Umbilical cord (tissue), 1 donor: ENCODE measurements at regions not wholly inside any gene's neighbourhood (a gene's known extent, or its start where the extent isn't known, plus 50 kb on each side); places are given as distances from the start of the nearest gene placed in this dataset.

Source experiments
- DNase-seq: peaks from one replicate; pipeline ENCODE4 v3.0.0-alpha.2; 2015; ENCODE audit warnings: low spot score

DNA sequence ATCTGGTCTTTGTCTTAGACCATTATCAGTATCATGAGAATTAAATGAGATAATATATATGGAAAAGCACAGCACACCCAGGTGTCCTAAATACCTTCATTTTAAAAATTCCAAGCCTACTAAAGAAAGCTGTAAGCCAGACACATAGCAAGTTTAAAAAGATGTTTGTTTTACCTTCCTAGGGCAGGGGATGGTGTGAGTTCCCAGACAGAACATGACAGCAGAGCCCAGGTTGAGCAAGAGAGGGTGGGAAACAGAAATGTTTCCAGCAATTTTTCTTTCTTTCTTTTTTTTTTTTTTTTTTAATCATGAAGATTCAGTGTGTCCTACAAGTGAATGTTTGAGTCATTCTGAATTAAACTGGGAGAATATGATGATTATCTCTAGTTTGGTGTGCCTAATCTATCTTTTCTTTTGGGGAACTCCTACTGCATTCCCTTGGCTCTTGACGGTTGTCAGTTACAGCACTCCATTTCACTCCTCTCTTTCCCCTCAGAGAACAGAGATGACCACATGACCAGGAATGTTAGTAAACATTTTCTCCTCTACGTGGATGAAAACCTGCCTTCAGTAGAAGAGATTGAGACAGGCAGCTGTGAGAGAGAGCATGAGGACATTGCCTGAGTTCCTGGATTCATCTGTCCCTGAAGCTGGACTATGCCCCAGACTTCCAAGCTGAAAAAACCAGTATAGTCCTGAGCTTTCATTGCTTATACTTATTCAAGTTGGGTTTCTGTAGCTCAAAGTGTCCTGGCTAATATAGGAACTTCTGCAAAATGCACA, 54.5 kb upstream of the ARL14 start:
- DNase-seq, result no peak

DNA sequence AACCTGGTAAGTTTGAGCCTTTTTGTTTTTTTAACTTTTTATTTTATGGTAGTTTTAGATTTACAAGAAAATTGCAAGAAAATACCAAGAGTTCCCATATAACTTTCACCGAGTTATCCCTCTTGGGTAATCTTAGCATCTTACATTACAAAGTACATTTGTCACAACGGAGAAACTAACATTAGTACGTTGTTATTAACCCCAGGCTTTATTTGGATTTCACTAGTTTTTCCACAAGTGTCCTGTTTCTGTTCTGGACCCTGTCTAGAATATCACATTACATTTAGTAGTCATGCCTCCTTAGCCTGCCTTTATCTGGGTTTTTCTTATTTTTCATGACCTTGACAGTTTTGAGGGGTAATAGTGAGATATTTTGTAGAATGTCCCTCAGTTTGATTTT, 53.5 kb upstream of the KPNA4 start:
- DNase-seq, result peak; percentile 2

DNA sequence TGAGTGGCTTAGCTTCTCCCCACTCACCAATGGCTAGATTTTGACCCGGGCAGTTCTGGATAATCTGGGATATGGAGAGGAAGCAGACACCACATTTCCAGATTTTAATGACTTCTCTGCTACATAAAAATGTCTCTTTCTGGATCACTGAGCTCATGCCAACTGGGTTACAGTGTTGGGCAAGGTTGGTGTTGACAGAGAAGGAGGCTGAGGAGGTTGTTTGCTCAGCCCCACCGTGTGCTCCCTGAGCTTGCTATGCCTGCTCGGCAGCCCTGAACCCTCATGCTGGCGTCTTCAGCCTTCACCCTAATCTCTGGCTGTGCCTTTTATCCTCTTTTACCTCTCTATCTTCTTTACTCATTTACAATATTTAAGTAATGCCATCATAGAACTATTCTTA, 53.0 kb upstream of the KPNA4 start:
- no peak for DNase-seq

- DNase-seq, result no peak
Observed at GRCh38 chr3:160617636-160618035, 52.3 kb upstream of the KPNA4 start.

GRCh38 chr3:160616716-160617115, 51.3 kb upstream of the KPNA4 start:
- DNase-seq, result no peak

- DNase-seq, result no peak
Observed at GRCh38 chr3:160616311-160616710, 50.9 kb upstream of the KPNA4 start.
